ENCODE measurements at regions not wholly inside any gene's neighbourhood (a gene's known extent, or its start where the extent isn't known, plus 50 kb on each side); places are given as distances from the start of the nearest gene placed in this dataset.

- no peak for TF ChIP-seq ZNF740 (CRISPR knock-in tag; IDR thresholded peaks at IDR 0.05)
- TF ChIP-seq ZNF740 (tag; IDR thresholded peaks at IDR 0.05), result no peak
- TF ChIP-seq SMARCA4 (IDR thresholded peaks at IDR 0.05), result peak; percentile 12; the same call in 1 of the 2 replicates
- TF ChIP-seq BRCA1 (IDR thresholded peaks at IDR 0.05), result no peak
- no peak for TF ChIP-seq BRCA1 (CRISPR knock-in tag; IDR thresholded peaks at IDR 0.05)
- no peak for TF ChIP-seq NR3C1 (CRISPR knock-in tag; IDR thresholded peaks at IDR 0.05)
- TF ChIP-seq ZNF696 (CRISPR knock-in tag; conservative IDR thresholded peaks at IDR 0.05), result no peak
- no peak for TF ChIP-seq TAF9B (IDR thresholded peaks at IDR 0.05; ENCODE audit: partially characterized antibody)
- no peak; the same call in none of the 2 replicates for TF ChIP-seq VEZF1 (CRISPR knock-in tag; IDR thresholded peaks at IDR 0.05)
- TF ChIP-seq PPARD (CRISPR knock-in tag; IDR thresholded peaks at IDR 0.05), result no peak
- no peak for TF ChIP-seq ZC3H11A (IDR thresholded peaks at IDR 0.05; ENCODE audit: low read depth, low read length)
- no peak for TF ChIP-seq U2AF1 (optimal IDR thresholded peaks at IDR 0.05; ENCODE audit: low read depth, low read length)
- TF ChIP-seq CBFA2T2 (conservative IDR thresholded peaks at IDR 0.05), result no peak
- TF ChIP-seq NCOA1 (IDR thresholded peaks at IDR 0.05; ENCODE audit: low read depth), result no peak
- TF ChIP-seq BHLHE40 (IDR thresholded peaks at IDR 0.05; ENCODE audit: low read length), result 0 out of 2 replicates have a peak, but pooled peaks have one; percentile 28
- no peak for TF ChIP-seq PCBP2 (IDR thresholded peaks at IDR 0.05; ENCODE audit: low read depth, low read length, poor library complexity, severe bottlenecking)
- no peak for TF ChIP-seq TSHZ1 (CRISPR knock-in tag; IDR thresholded peaks at IDR 0.05)
- no peak for TF ChIP-seq MNT (conservative IDR thresholded peaks at IDR 0.05)
- no peak for TF ChIP-seq MBD2 (IDR thresholded peaks at IDR 0.05; ENCODE audit: borderline replicate concordance, low read depth)
- TF ChIP-seq ZNF316 (IDR thresholded peaks at IDR 0.05), result no peak
- TF ChIP-seq CBFB (CRISPR knock-in tag; IDR thresholded peaks at IDR 0.05), result no peak
- no peak for TF ChIP-seq HNRNPLL (IDR thresholded peaks at IDR 0.05; ENCODE audit: low read depth, low read length, poor library complexity, severe bottlenecking)
- TF ChIP-seq ZNF280B (CRISPR knock-in tag; IDR thresholded peaks at IDR 0.05), result no peak
Observed at GRCh38 chr5:173762930-173763329, 125.2 kb upstream of the CPEB4 start (continued).

Data from K562 (cell line).